ENCODE measurements at regions not wholly inside any gene's neighbourhood (a gene's known extent, or its start where the extent isn't known, plus 50 kb on each side); places are given as distances from the start of the nearest gene placed in this dataset.
A peak's percentile ranks its signal among the peaks of the same experiment; 100 is the strongest.

DNA sequence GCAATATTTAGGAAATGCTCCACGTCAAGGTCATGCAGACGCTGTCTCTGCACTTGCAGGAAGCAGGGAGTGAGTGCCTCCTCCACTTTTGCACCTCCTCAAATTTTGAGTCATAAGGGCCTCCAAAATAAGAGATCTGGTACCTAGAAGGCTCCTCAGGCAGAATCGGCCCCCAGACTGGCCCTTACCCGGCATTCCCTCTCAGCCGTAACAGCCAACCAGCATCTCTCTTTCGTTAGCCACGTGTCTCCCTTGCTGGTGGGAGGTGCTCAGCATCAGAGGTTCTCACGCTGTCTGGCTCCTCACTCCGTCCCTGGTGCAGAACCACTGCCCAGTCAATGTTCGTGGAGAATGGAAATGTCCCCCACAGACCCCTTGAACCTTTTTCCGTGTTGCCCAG lies 75.3 kb downstream of the ANKRD60 start:
- H3K4me3 Mint-ChIP-seq, result no peak overlapping the region
- H3K9me3 Mint-ChIP-seq, result peaks cover 2% of the 10 kb centered on the region
- H3K27ac Mint-ChIP-seq, result no peak overlapping the region
- TF ChIP-seq, protein P1, sequence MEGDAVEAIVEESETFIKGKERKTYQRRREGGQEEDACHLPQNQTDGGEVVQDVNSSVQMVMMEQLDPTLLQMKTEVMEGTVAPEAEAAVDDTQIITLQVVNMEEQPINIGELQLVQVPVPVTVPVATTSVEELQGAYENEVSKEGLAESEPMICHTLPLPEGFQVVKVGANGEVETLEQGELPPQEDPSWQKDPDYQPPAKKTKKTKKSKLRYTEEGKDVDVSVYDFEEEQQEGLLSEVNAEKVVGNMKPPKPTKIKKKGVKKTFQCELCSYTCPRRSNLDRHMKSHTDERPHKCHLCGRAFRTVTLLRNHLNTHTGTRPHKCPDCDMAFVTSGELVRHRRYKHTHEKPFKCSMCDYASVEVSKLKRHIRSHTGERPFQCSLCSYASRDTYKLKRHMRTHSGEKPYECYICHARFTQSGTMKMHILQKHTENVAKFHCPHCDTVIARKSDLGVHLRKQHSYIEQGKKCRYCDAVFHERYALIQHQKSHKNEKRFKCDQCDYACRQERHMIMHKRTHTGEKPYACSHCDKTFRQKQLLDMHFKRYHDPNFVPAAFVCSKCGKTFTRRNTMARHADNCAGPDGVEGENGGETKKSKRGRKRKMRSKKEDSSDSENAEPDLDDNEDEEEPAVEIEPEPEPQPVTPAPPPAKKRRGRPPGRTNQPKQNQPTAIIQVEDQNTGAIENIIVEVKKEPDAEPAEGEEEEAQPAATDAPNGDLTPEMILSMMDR (conservative IDR thresholded peaks at IDR 0.05), result no peak
- no peaks in the 10 kb centered on the region for H3K4me1 Mint-ChIP-seq (ENCODE audit: unreplicated experiment)
- no peaks in the 10 kb centered on the region for H3K36me3 Mint-ChIP-seq
- DNase-seq (ENCODE audit: extremely low spot score, unreplicated experiment), result no peak
- peaks cover 50% of the 10 kb centered on the region for H3K27me3 Mint-ChIP-seq

DNA sequence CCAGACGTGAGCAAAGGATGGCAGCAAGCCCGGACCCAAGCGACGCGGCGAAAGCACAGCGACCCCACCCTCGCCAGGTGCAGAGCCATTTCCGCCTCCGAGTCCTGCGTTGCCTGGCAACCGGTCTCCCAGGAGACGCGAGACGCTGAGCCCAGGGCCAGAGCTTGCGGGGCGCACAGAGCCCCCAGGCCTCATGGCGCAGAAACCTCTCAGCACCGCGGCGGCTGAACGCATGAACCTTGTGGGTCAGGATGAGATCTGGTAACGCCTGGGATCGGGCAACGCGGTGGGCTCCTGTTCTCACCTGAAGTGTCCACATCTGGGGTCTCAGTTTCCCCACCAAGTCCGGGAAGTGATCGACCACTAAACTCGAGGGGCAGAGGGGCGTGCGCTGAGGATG lies 77.7 kb downstream of the ANKRD60 start:
- TF ChIP-seq, protein P1 (conservative IDR thresholded peaks at IDR 0.05), result no peak
- no peak overlapping the region for H3K27ac Mint-ChIP-seq
- no peak for DNase-seq (ENCODE audit: extremely low spot score, unreplicated experiment)
- peaks cover 55% of the 10 kb centered on the region for H3K27me3 Mint-ChIP-seq
- peaks cover 14% of the 10 kb centered on the region for H3K9me3 Mint-ChIP-seq
- no peaks in the 10 kb centered on the region for H3K4me1 Mint-ChIP-seq (ENCODE audit: unreplicated experiment)
- no peaks in the 10 kb centered on the region for H3K36me3 Mint-ChIP-seq
- H3K4me3 Mint-ChIP-seq, result peak overlapping the region; percentile 1

DNA sequence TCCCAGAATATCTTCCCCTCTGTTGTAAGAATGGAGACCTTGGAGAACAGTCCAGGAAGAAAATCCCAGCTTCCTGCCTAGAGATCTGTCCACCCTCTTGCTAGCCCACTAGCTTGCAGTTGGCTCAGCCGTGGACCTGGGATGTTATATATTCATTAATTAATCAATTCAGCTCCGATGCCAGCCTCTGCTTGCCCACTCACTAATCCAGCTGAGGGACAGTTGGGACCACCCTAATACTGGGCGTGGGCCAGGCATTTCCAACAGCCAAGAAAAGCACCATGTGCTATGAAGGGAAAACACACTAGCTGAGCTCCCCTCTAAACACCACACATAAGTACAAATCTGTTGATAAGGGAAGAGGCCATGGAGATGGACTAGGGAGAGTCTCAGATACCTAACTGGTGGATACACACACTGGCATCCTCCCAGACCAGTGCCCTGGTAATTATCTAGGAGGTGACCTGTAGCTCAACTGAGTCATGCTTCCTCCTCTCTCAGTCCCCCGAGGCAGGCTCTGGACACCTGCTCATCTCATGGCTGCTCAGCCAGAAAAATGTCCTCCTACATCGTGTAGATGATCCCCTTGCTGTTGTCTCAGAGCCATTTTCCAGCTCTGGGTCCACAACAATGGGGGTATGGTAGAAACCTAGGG lies 78.9 kb downstream of the ANKRD60 start:
- H3K9me3 Mint-ChIP-seq, result peaks cover 14% of the 10 kb centered on the region
- H3K27me3 Mint-ChIP-seq, result peaks cover 60% of the 10 kb centered on the region
- no peak overlapping the region for H3K4me3 Mint-ChIP-seq
- TF ChIP-seq, protein P1 (conservative IDR thresholded peaks at IDR 0.05), result no peak
- H3K27ac Mint-ChIP-seq, result no peak overlapping the region
- DNase-seq (ENCODE audit: extremely low spot score, unreplicated experiment), result no peak
- no peaks in the 10 kb centered on the region for H3K4me1 Mint-ChIP-seq (ENCODE audit: unreplicated experiment)
- H3K36me3 Mint-ChIP-seq, result no peaks in the 10 kb centered on the region

DNA sequence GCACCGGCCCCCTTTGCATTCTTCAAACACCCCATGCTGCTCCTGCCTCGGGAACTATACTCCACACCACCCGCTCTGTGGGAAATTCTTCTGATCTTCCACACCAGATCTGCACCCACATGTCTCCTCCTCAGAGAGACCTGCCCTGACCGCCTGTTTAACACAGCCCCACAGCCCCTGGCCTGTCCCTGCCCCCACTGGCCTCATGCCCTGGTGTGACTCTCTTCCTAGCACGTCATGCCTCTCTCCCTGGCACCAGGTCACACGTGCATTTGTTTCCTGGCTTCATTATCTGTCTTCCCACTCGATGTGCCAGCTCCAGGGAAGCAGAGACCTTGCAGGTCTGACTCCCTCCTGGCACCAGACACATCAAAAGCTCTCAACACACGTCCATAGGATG lies 79.6 kb downstream of the ANKRD60 start:
- peaks cover 14% of the 10 kb centered on the region for H3K9me3 Mint-ChIP-seq
- peaks cover 56% of the 10 kb centered on the region for H3K27me3 Mint-ChIP-seq

DNA sequence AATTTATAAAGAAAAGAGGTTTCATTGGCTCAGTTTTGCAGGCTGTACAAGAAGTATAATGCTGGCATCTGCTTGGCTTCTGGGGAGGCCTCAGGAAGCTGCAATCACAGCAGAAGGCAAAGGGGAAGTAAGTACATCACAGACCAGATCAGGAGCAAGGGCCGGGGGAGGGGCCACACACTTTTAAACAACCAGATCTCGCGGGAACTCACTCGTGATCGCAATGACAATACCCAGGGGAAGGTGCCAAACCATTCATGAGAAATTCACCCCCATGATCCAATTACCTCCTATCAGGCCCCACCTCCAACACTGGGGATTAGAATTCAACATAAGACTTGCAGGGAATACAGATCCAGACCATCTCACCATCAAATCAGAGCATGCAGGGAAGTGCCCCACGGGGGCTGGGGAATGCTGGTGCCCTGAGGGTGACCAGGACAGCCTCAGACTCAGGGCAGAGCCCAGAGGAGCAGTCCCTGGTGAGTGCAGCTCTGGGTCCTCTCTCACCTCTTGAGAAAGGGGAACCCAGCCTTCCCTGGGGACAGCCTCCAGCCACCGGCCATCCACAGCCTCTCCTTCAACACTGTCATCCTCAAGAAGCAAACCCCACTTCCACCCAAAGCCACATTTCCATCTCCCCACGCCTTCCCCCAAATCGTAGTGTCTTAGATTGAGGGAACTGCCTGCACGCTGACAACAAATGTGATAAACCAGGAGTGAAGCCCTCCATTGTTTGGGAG lies 80.7 kb downstream of the ANKRD60 start:
- H3K27me3 Mint-ChIP-seq, result peaks cover 51% of the 10 kb centered on the region
- H3K9me3 Mint-ChIP-seq, result peaks cover 14% of the 10 kb centered on the region
- no peak for DNase-seq (ENCODE audit: extremely low spot score, unreplicated experiment)
- H3K4me1 Mint-ChIP-seq (ENCODE audit: unreplicated experiment), result no peaks in the 10 kb centered on the region
- TF ChIP-seq, protein P1 (conservative IDR thresholded peaks at IDR 0.05), result no peak
- no peaks in the 10 kb centered on the region for H3K36me3 Mint-ChIP-seq
- no peak overlapping the region for H3K4me3 Mint-ChIP-seq
- H3K27ac Mint-ChIP-seq, result no peak overlapping the region

More for the DNA sequence above, 79.6 kb downstream of the ANKRD60 start:
- TF ChIP-seq, protein P1 (conservative IDR thresholded peaks at IDR 0.05), result no peak
- no peak for DNase-seq (ENCODE audit: extremely low spot score, unreplicated experiment)
- Mint-ChIP-seq H3K4me3 (no peak overlapping the region), H3K36me3 (no peaks in the 10 kb centered on the region), H3K4me1 (ENCODE audit: unreplicated experiment) (no peaks in the 10 kb centered on the region), H3K27ac (no peak overlapping the region)

Data from type B pancreatic cell (in vitro differentiated cells).